B cell (primary cell): ENCODE measurements at regions not wholly inside any gene's neighbourhood (a gene's known extent, or its start where the extent isn't known, plus 50 kb on each side); places are given as distances from the start of the nearest gene placed in this dataset.

Experiments
- CTCF ChIP-seq: fragments of 200-600 bp; IDR thresholded peaks from one replicate; pipeline ENCODE4 v1.8.0; 2022; ENCODE audit warnings: antibody characterized with exemption, mild to moderate bottlenecking
- EZH2 ChIP-seq: IDR thresholded peaks from 2 replicates; pipeline ENCODE4 v1.6.1; 2012; ENCODE audit warnings: borderline replicate concordance, low read depth, mild to moderate bottlenecking, moderate library complexity, low read length; ENCODE audit not compliant: insufficient read depth, poor library complexity, severe bottlenecking

- TF ChIP-seq CTCF = no peak
- no peak for TF ChIP-seq EZH2
These were observed 63.7 kb upstream of the NPAS1 start for GRCh38 chr19:46955813-46956371.
